RCC 7860 (cell line): ENCODE measurements at regions not wholly inside any gene's neighbourhood (a gene's known extent, or its start where the extent isn't known, plus 50 kb on each side); places are given as distances from the start of the nearest gene placed in this dataset.
"Not testable (repeated sequence)": the region's sequence is repeated elsewhere in the genome, so short reads cannot be mapped to it uniquely, and the experiment has no call there.

Experiments
- DNase-seq: peaks from one replicate; pipeline ENCODE4 v3.0.0-alpha.2; 2015; ENCODE audit warnings: low spot score
- FAIRE-seq: peaks from 2 replicates; lab custom pipeline; 2012; peaks lifted over from hg19 to GRCh38; lab: Jason Lieb, UNC

DNA sequence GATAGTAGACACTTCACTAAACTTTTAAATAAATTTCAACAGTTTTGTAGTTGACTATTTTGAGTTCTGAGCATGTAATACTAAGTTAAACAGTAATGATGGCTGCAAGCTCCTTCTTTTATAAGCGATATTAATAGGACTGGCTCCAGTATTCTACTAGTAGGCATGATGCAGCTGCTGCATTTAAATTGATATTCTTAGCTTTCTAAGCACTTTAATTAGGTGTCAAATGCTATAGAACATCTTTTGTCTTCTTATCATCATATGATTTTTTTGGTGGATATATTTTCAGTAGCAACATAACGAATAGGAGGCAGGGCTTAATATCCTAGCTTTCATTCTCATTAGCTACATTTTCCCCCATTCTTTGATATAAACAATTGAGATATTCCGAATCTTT, 141.1 kb downstream of the FBXO4 start:
- FAIRE-seq = no peak
- no peak for DNase-seq

DNA sequence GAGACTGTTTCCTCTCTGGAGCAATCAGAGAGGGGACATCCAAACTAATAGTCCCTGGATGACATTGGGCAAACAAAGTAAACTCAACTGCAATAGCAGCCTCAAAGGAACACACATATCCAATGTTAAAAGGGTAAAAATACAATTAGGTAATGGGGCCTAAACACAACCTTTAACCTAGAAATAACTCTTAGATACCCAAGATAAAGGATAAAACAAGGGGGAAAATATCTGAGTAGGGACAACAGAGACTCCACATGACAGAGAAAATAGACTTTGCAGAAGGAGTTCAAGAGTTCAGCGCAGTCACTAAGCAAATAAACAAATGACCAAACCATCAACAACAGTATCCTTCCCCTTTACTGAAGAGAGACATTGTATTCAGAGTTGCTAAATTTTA, 149.3 kb downstream of the FBXO4 start:
- FAIRE-seq (no peak), DNase-seq (no peak)

DNA sequence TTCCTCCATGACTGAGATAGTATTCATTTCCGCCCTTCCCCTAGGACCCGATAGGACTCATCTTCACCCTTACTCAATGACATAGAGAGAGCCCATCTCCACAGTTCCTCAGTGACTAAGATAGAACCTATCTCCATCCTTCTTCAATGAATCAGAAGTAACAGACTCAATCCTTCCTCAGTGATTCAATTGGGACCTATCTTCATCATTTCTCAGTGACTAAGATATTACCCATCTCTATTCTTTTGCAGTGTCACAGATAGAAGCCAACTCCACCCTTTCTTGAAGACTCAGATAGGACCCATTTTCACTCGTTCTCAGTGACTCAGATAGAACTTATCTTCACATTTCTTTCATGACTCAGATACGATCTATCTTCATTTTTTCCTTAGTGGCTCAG, 164.6 kb downstream of the FBXO4 start:
- FAIRE-seq = no peak

DNA sequence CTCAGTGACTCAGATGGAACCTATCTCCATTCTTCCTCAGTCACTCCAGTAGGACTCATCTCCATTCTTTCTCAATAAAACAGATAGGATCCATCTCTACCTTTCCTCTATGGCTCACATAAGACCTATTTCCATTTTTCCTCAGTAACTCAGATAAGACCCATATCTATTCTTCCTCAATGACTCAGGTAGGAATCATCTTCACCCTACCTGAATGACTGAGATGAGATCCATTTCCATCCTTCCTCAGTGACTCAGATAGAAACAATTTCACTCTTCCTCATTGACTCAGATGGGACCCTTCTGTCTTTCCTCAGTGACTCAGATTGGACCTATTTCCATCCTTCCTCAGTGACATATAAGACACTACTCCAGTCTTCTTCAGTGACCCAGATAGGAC, 165.1 kb downstream of the FBXO4 start:
- FAIRE-seq (no peak), DNase-seq (no peak)

More for the DNA sequence above, 164.6 kb downstream of the FBXO4 start:
- no peak for DNase-seq

DNA sequence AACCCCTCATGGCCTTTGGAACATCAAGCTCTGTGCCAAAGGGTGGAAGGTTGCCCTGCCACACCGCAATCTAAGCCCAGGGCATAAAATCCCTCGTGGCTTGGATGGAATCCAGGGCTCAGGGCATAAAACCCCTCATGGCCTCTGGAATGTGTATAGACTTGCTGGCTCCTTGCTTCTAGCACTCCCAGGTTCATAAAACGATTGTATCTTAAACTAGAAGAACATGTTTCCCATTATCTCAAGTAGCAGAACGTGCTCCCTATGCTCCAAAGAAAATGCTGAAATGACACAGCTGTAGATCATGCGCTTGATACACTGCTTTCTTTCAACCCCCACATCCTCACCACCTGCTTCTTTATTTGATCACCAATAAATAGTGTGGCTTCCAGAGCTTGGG, 174.8 kb downstream of the FBXO4 start:
- DNase-seq, FAIRE-seq: not testable (repeated sequence)

DNA sequence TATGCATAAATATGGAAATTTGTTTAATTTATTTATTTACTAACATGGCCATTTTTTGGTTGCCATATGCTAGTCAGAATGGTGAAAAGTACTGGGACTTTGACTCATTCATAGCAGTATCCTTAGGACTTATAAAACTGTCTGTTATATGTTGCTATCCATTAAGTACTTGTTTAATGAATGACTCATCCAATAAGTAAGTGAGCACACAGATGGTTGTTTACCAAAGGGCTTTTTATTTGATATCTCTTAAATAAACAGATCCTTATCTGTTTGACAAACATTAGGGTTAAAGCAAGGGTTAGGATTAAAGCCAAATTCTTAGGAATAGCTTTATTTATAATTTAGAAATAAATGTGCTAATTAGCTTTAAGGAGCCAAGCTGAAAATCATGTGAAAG, 183.4 kb downstream of the FBXO4 start:
- DNase-seq (no peak), FAIRE-seq (no peak)

DNA sequence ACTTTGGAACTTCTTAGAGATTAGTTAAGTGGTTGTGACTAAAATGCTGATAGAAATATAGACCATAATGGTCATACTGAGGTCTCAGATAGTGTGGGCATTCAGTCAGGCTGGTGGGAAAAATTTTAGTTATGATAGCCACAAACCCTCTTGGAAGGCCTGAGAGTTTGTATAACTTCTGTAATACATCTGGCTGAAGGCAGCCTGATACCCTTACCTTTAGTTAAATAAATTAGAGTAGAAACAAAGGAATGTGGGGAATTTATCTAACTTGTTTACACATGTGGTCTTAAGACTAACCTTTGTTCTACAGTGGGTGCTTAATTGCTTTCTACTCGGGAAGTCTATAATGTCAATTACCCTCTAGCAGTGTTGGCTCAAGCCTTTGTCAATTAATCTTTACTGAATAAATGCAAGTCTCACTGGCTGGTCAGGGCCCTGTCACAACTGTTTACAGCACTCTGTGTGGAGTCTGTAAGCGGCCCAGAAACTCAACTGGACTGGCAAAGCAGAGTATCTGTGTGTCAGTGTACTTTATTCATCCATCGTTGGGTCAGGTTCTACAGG, 184.0 kb downstream of the FBXO4 start:
- FAIRE-seq = no peak
- DNase-seq = no peak

DNA sequence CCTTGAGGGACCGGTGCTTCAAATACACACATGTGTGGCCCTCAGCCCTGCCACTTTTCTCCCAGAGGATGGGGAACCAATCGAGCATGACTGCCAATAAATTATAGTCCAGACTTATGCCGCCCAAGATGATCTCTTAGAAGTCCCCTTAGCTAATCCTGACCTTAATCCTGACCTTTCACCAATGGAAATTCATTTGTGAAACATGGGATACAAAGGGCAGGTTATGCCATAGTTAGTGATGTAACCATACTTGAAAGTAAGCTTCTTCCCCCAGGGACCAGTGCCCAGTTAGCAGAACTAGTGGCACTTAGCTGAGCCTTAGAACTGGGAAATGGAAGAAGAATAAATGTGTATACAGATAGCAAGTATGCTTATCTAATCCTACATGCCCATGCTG, 190.6 kb downstream of the FBXO4 start:
- not testable (repeated sequence) for FAIRE-seq, DNase-seq

DNA sequence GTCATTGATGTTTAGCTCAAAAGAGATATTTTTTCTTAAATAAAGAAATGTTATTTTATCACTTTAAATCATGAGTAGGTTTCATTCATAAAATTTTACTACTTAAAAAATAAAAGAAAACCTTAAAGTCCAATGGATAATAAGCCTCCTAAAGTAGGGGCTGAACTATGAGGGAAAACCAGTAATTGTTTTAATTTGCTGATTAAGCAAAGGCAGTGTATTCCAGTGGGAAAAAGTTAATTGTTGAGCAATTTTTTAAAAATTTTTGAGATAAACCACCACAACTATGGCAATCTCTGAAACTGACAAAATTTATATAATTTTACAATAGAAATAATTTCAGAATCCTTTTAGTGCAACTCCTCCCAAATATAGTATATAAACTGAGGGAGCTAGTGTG, 195.0 kb downstream of the FBXO4 start:
- DNase-seq (no peak), FAIRE-seq (no peak)

DNA sequence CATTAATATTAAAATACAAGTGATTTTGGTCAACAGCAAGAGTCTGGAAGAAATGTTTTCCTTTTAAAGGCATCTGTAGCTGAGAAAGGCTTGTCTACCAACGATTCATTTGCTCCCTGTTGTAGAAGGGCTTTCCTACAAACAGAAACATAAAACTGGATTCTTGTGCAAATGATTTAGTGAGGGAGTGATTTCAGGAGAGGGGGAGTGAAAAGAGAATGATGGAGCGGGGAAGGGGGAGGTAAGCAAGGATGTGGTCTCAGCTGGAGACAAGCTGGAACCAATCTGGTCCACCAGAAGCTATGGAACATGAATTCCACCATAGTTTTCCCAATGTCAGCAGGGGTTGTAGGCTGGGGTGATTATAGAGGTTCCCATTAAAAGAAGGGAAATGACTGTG, 196.3 kb downstream of the FBXO4 start:
- no peak for FAIRE-seq
- DNase-seq = no peak

DNA sequence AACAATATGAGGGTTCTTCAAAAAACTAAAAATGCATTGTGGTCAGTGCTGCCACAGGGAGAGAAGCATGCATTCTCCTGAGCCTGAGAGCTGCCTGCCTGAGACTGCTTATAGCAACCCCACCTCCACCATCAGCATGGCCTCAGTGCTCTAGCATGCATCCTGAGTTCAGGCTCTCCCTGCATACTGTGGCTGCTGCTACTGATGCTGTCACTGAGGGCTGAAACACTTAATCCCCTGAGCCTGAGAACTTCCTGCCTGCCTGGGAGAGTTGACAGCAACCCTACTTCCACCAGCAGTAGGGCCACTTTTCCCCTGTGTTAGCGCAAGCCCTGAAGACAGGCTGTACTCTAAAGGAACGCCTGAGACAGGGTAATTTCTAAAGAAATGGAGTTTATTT, 206.0 kb downstream of the FBXO4 start:
- DNase-seq (no peak), FAIRE-seq (no peak)

DNA sequence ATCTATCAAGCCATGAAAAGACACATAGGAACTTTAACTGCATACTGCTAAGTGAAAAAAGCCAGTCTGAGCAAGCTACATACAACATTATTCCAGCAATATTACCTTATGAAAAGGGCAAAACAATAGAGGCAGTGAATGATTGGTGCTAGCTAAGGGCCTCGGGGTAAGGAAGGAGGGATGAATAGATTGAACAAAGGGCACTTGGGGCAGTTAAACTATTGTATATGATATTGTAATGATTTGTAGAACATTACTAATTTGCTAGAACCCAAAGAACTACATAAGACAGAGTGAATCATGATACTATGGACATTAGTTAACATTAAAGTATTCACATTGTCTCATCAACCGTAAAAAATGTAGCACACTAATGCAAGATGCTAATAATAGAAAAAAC, 218.3 kb downstream of the FBXO4 start:
- FAIRE-seq (no peak), DNase-seq (no peak)

DNA sequence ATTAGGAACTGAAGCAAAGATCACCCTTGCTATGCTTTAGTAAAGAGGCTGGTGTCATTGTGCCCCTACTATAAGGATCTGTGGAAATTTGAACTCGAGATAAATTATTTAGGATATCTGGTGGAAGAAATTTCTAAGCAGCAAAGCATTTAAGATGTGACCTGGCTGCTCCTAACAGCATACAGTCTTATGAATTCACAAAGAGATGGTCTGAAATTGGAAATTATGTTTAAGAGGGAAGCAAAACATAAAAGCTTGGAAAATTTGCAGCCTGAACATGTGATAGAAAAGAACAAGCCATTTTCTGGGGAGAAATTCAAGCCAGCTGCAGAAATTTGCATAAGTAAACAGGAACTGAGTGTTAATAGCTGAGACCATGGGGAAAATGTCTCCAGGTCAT, 223.7 kb downstream of the FBXO4 start:
- DNase-seq (no peak), FAIRE-seq (no peak)

DNA sequence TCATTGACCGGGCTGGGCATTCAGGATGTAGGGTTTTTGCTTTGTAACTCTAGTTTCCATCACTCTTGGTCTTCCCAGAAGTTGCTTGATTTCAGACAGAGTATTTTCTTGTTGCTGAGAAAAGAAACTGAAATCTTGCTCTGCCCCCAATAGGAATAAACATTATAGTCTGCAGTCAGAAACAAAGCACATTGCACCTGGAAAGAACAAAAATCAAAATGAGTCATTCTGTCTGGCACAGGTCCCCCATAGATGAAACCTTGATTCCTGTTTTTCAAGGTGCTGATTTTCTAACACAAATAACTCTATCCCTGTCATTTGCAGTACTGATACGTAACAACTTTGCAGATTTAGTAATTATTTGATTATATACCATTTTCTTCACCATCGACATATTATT, 232.1 kb downstream of the FBXO4 start:
- no peak for DNase-seq
- FAIRE-seq = no peak

DNA sequence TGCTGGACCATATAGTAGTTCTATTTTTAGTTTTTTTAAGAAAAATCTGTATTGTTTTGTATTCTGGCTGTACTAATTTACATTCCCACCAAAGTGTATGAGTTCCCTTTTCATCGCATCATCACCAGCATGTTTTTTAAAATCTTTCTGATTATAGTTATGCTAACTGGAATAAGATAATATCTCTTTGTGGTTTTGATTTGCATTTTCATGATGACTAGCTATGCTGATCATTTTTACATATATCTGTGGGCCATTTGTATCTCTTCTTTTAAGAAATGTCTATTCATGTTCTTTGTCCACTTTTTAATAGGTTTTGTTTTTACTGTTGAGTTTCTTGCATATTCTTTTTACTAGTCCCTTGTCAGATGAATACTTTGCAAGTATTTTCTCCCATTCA, 238.0 kb downstream of the FBXO4 start:
- FAIRE-seq = no peak
- DNase-seq = no peak

DNA sequence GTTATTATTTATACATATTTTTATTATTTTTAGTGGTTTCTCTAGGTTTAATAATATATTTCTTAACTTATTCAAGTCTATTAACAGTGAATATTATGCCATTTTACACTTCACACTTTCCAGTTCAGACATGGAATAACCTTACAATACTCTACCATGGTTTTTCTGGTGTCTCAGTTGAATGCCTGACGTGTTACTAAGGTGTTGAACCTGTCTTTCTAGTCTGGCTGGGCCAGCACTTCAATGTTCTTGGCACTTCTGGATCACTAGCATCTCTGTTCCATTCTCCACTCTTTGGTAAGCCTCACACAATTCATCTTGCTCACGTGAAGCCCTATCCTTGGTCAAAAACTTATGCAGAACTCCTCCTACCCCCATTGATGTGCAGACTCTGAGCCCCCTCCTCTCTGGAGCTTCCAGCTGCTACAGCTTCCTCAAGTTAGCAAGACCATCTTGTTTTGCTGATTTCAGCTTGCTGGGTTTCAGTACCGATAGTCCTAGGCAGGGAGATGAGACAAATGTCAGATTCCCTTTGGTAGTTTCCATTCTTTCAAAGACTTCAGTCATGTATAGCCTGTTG, 243.1 kb downstream of the FBXO4 start:
- FAIRE-seq = no peak

DNA sequence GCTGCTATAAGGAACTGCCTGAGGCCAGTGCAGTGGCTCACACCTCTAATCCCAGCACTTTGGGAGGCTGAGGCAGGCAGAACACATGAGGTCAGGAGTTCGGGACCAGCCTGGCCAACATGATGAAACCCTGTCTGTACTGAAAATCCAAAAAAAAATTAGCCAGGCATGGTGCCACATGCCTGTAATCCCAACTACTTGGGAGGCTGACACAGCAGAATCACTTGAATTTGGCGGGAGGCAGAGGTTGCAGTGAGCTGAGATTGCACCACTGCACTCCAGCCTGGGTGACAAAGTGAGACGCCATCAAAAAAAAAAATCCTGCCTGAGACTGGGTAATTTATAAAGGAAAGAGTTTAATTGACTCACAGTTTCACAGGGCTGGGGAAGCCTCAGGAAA, 247.1 kb upstream of the GHR start:
- not testable (repeated sequence) for DNase-seq, FAIRE-seq

More for the DNA sequence above, 243.1 kb downstream of the FBXO4 start:
- no peak for DNase-seq

DNA sequence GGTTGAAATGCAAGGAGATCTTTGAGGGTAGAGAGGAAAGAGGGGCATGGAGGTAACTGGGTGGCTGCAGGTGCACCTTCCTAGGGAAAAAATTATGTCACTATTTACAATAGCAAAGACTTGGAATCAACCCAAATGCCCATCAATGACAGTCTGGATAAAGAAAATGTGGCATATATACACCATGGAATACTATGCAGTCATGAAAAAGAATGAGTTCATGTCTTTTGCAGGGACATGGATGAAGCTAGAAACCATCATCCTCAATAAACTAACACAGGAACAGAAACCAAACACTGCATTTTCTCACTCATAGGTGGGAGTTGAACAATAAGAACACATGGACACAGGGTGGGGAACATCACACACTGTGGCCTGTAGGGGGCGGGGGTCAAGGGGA, 243.4 kb upstream of the GHR start:
- FAIRE-seq, DNase-seq: not testable (repeated sequence)

DNA sequence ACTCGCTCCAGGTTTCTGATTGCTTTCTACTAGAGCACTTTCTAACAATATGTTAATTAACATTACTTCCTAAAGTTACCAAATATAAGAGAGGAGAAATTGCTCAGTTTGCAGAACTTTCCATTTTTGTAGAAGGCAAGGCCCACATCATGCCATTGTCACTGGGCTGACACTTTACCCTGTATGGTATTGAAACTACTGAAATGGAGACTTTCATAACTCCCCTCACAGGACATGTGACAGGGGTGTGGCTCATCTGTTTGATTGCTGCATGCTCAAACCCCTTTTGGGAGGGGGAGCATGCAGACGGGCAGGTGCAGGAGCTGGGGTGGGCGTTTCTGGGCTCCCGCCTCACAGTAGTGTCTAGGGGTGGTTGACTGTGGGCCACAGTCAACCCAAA, 206.3 kb upstream of the GHR start:
- no peak for FAIRE-seq
- DNase-seq = no peak

DNA sequence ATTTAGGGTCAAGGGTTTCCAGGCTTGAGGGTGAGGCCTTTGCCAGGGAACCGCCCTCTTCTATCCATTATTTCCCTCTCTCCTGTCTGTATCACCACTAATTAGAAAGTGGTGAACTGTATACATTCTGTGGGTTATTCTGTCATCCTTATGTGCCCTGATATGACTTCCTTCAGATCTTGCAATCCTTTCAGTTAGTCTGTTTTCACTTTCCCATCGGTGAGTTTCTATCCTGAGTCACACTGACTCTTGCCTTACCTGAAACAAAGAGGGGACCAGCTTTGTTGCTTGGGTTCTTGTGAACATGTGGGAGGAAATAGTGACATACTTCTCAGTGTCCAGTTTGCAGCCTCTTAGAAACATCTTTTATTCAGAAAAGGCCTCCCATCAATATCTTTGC, 205.4 kb upstream of the GHR start:
- DNase-seq (no peak), FAIRE-seq (no peak)

DNA sequence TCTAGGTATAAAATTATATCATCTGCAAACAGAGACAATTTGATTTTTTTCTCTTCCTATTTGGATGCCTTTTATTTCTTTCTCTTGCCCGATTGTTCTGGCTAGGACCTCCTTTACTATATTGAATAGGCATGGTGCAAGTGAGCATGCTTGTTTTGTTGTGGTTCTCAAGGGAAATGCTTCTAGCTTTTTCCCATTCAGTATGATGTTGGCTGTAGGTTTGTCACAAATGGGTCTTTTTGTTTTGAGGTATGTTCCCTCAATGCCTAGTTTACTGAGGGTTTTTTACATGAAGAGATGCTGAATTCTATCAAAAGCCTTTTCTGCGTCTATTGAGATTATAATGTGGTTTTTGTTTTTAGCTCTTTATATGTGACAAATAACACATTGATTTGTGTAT, 198.2 kb upstream of the GHR start:
- DNase-seq = no peak
- FAIRE-seq = no peak

DNA sequence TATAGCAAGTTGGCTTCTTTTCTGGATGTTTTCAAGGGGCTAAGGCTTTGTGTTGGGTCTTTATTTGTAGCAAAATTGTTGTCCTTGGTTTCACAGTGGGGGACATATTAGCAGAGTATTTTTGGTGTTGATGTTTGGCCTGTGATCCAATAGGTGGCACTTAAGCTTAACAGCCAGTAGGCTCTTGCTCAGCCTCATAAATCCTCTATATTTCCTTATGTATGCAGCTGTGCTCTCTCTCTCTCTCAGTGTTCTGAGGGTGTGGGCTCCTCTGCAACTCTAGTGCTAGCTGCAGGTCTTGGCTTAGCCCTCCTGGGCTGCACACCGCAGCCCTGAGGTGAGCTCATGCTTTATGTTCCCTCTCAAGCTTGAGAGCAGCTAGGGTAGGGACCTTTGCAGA, 195.0 kb upstream of the GHR start:
- FAIRE-seq (no peak), DNase-seq (no peak)

DNA sequence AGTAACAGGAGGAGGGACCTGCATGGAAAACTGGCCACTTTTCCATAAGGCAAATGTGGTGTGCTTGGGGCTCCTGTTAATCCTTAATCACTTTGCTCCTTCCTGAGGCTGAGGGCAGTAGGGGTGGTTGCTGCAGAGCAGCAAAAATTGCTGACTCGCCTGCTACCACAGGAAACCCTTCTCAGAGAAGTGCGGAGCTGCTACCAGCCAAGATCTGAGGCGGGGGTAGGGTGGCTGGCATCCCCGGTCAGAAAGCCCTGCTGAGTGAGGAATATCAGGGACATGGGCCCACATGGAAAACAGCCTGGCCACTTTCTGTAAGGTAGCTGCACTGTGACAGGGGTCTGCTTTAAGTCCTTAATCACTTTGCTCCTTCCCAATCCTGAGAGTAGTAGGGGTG, 192.4 kb upstream of the GHR start:
- FAIRE-seq (no peak), DNase-seq (no peak)
